ENCODE measurements at regions not wholly inside any gene's neighbourhood (a gene's known extent, or its start where the extent isn't known, plus 50 kb on each side); places are given as distances from the start of the nearest gene placed in this dataset.

DNA sequence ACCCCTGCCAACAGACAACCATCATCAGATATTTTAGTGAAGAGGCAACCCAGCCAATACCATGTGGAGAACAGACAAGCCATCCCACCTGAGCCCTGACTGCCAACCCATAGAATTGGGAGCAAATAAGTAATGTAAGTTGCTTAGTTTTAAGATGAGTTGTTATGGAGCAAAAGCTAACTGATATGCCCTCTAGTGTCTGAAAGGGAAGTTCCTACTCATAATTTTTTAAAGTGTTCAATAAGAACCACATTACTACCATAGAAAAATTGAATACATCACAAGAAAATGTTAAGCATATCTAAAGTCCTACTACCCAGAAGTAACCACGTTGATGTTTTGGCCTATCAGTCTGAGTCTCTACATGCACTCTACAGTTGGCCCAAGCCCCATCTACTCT is 50.8 kb upstream of the SLC36A4 start:
- Mint-ChIP-seq H3K4me1 (ENCODE audit: low read depth, unreplicated experiment) (no peaks in the 10 kb centered on the region), H3K4me3 (ENCODE audit: low read depth, unreplicated experiment) (no peak overlapping the region), H3K27ac (ENCODE audit: unreplicated experiment) (no peak overlapping the region), H3K27me3 (ENCODE audit: unreplicated experiment) (peaks cover 8% of the 10 kb centered on the region), H3K36me3 (ENCODE audit: insufficient read depth, unreplicated experiment) (no peaks in the 10 kb centered on the region), H3K9me3 (ENCODE audit: low read depth, unreplicated experiment) (no peaks in the 10 kb centered on the region)
- no TSS peak for BruUV-seq (replicated peaks)
- TF ChIP-seq, protein P1, sequence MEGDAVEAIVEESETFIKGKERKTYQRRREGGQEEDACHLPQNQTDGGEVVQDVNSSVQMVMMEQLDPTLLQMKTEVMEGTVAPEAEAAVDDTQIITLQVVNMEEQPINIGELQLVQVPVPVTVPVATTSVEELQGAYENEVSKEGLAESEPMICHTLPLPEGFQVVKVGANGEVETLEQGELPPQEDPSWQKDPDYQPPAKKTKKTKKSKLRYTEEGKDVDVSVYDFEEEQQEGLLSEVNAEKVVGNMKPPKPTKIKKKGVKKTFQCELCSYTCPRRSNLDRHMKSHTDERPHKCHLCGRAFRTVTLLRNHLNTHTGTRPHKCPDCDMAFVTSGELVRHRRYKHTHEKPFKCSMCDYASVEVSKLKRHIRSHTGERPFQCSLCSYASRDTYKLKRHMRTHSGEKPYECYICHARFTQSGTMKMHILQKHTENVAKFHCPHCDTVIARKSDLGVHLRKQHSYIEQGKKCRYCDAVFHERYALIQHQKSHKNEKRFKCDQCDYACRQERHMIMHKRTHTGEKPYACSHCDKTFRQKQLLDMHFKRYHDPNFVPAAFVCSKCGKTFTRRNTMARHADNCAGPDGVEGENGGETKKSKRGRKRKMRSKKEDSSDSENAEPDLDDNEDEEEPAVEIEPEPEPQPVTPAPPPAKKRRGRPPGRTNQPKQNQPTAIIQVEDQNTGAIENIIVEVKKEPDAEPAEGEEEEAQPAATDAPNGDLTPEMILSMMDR (IDR thresholded peaks at IDR 0.05; ENCODE audit: unreplicated experiment) = no peak
- intact Hi-C loops (cut with micrococcal nuclease; ENCODE audit: unreplicated experiment) = no loop called here
- CTCF ChIA-PET = no interaction called here
- no peak for DNase-seq

DNA sequence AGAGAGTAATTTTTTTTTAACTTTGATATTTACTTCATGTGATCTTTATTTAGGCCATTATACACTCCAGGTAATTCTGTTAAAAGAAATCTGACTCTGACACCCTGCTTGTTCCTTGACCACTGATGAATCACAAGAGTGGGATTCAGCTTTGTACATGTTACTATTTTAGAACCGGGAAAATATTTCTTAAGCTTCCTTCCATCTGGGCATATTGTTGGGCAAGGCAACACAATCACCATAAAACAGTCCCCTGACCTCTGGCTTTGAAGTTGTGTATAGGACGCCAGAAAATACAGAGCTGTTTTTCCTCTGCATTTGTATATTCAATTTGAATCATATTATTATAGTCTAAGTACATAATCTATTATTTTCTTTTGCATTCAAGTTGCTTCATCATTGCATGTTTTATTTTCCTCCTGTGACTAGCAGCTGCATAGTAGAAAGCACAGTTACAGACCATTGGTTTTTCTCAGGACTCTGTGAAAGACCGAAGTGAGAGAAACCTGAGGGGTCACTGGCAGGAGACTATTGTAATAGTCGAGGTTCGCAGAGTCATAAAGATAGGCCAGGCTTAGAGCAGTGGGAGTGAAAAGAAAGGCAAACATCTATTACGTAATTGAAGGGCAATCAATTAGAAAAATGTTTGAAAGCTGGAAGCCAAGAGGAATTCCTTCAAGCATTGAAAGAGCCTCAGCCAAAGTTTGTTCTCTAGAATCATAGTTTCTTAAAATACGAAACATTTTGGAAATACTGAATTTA is 51.8 kb upstream of the SLC36A4 start:
- no TSS peak for BruUV-seq (replicated peaks)
- Mint-ChIP-seq H3K27ac (ENCODE audit: unreplicated experiment) (no peak overlapping the region), H3K4me1 (ENCODE audit: low read depth, unreplicated experiment) (no peaks in the 10 kb centered on the region), H3K27me3 (ENCODE audit: unreplicated experiment) (peaks cover 2% of the 10 kb centered on the region), H3K4me3 (ENCODE audit: low read depth, unreplicated experiment) (no peak overlapping the region), H3K36me3 (ENCODE audit: insufficient read depth, unreplicated experiment) (no peaks in the 10 kb centered on the region), H3K9me3 (ENCODE audit: low read depth, unreplicated experiment) (no peaks in the 10 kb centered on the region)
- TF ChIP-seq, protein P1 (IDR thresholded peaks at IDR 0.05; ENCODE audit: unreplicated experiment) = no peak
- intact Hi-C loops (cut with micrococcal nuclease; ENCODE audit: unreplicated experiment) = no loop called here
- CTCF ChIA-PET = no interaction called here
- DNase-seq = no peak

DNA sequence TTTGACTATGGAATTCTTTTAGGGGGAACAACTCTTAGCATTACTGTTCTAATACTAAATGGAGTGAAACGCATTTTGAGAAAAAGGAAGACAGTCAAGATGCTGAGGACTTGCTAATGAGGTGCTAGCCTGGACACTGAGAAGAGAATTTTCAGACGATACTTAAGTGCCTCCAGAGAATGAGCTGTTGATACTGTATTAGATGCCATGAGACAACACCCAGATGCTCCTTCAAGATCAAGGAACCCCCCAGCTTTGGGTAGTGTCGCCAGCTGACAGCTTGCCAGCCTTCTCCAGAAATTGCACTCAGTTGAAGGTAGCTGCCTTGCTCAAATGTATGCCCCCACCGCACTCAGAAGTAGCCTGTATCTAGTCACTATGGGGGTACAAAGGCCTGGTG is 52.5 kb upstream of the SLC36A4 start:
- Mint-ChIP-seq H3K9me3 (ENCODE audit: low read depth, unreplicated experiment) (no peaks in the 10 kb centered on the region), H3K36me3 (ENCODE audit: insufficient read depth, unreplicated experiment) (no peaks in the 10 kb centered on the region), H3K27me3 (ENCODE audit: unreplicated experiment) (no peaks in the 10 kb centered on the region), H3K4me3 (ENCODE audit: low read depth, unreplicated experiment) (no peak overlapping the region), H3K27ac (ENCODE audit: unreplicated experiment) (no peak overlapping the region), H3K4me1 (ENCODE audit: low read depth, unreplicated experiment) (no peaks in the 10 kb centered on the region)
- intact Hi-C loops (cut with micrococcal nuclease; ENCODE audit: unreplicated experiment) = no loop called here
- TF ChIP-seq, protein P1 (IDR thresholded peaks at IDR 0.05; ENCODE audit: unreplicated experiment) = no peak
- no peak for DNase-seq
- CTCF ChIA-PET = no interaction called here
- no TSS peak for BruUV-seq (replicated peaks)

DNA sequence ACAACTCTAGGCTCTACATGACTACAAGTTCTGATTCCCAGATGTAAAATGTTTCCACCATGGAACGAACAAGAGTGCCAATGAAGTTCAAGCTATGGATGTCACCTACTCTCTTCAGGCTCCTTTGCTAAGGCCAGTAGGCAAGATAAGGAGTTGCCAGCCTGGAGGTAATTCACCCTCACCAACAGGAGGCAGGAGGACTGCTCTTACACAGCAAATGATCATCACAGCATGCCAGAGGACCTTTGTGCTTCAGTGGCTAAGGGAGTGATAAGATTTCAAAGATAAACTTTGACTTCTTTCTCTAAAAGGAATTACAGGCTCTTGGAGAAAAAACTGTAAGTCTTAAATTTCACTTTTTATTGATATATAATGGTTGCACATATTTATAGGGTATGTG is 54.1 kb upstream of the SLC36A4 start:
- intact Hi-C loops (cut with micrococcal nuclease; ENCODE audit: unreplicated experiment) = no loop called here
- H3K27me3 Mint-ChIP-seq (ENCODE audit: unreplicated experiment) = no peaks in the 10 kb centered on the region
- no peaks in the 10 kb centered on the region for H3K9me3 Mint-ChIP-seq (ENCODE audit: low read depth, unreplicated experiment)
- TF ChIP-seq, protein P1 (IDR thresholded peaks at IDR 0.05; ENCODE audit: unreplicated experiment) = no peak
- no TSS peak for BruUV-seq (replicated peaks)
- CTCF ChIA-PET = no interaction called here
- no peaks in the 10 kb centered on the region for H3K36me3 Mint-ChIP-seq (ENCODE audit: insufficient read depth, unreplicated experiment)
- no peak overlapping the region for H3K27ac Mint-ChIP-seq (ENCODE audit: unreplicated experiment)
- DNase-seq = no peak
- no peak overlapping the region for H3K4me3 Mint-ChIP-seq (ENCODE audit: low read depth, unreplicated experiment)
- H3K4me1 Mint-ChIP-seq (ENCODE audit: low read depth, unreplicated experiment) = no peaks in the 10 kb centered on the region
